GM12878 (cell line): ENCODE measurements at regions not wholly inside any gene's neighbourhood (a gene's known extent, or its start where the extent isn't known, plus 50 kb on each side); places are given as distances from the start of the nearest gene placed in this dataset.
"Not testable (repeated sequence)": the region's sequence is repeated elsewhere in the genome, so short reads cannot be mapped to it uniquely, and the experiment has no call there.

Experiments used
- ATAC-seq: fragments of 200-7000 bp; cut with Tn5 transposase; 3 replicates; pipeline ENCODE4 v1.9.1; 2020; ENCODE audit warnings: mild to moderate bottlenecking, moderate library complexity
- BruUV-seq: library from RNA; stranded (reverse); fragments of 400-500 nt; replicated peaks from 2 replicates; lab custom pipeline; 2021; lab: Mats Ljungman, UMichigan
- CTCF ChIA-PET: fragments of 300-600 bp; sonication (Branson Sonifier 250); formaldehyde crosslinking; extraction: SDS; loops from one replicate; lab custom pipeline; 2021; ENCODE audit warnings: inconsistent platforms; lab: Yijun Ruan, JAX
- POLR2A ChIA-PET: fragments of 350-600 bp; formaldehyde crosslinking; extraction: SDS; loops from one replicate; lab custom pipeline; 2021; ENCODE audit warnings: inconsistent platforms; lab: Charles Lee
- RAD21 ChIA-PET: fragments of 300-600 bp; sonication (Branson Sonifier 250); formaldehyde crosslinking; loops from one replicate; lab custom pipeline; 2023; ENCODE audit warnings: antibody characterized with exemption; ENCODE audit not compliant: unreplicated experiment; lab: Charles Lee
- SMC1A ChIA-PET: fragments of 300-600 bp; sonication (Branson Sonifier 250); formaldehyde crosslinking; loops from one replicate; lab custom pipeline; 2023; ENCODE audit not compliant: unreplicated experiment, uncharacterized antibody; lab: Charles Lee
- DNase-seq: peaks from one replicate; pipeline ENCODE4 v3.0.0-alpha.2; 2011; ENCODE audit warnings: low read depth, low spot score
- FAIRE-seq: peaks from 3 replicates; lab custom pipeline; 2011; peaks lifted over from hg19 to GRCh38; lab: Jason Lieb, UNC
- H2AFZ ChIP-seq: 2 replicates; pipeline ENCODE4 v1.6.0; 2011; ENCODE audit warnings: low read depth, low read length, control low read depth; ENCODE audit not compliant: control insufficient read depth
- H3K27ac ChIP-seq: 2 replicates; pipeline ENCODE4 v1.5.1; 2011; ENCODE audit warnings: control low read depth; ENCODE audit not compliant: control insufficient read depth, insufficient read depth
- H3K27me3 ChIP-seq, 2 experiments: replicated peaks in 1 of 2; 2 replicates each; pipeline versions ENCODE4 v1.6.0 to v1.6.1; 2011; ENCODE audit warnings: low read length in 1 of 2; ENCODE audit not compliant: control insufficient read depth in 2 of 2, insufficient read depth in 2 of 2
- H3K36me3 ChIP-seq, 2 experiments: 2 replicates each; pipeline ENCODE4 v1.5.1; 2011; ENCODE audit warnings: low read length in 1 of 2; ENCODE audit not compliant: control insufficient read depth in 2 of 2, insufficient read depth in 2 of 2
- H3K4me1 ChIP-seq: 2 replicates; pipeline ENCODE4 v1.6.1; 2011; ENCODE audit warnings: mild to moderate bottlenecking, low read length, moderate library complexity, mixed read lengths; ENCODE audit not compliant: control insufficient read depth, insufficient read depth
- H3K4me2 ChIP-seq: 2 replicates; pipeline ENCODE4 v1.6.0; 2011; ENCODE audit warnings: control low read depth; ENCODE audit not compliant: control insufficient read depth, insufficient read depth
- H3K4me3 ChIP-seq: fragments of 200-600 bp; sonication (generic); 2 replicates; pipeline ENCODE4 v1.5.1; 2016
- H3K79me2 ChIP-seq: 2 replicates; pipeline ENCODE4 v1.6.0; 2011; ENCODE audit warnings: low read length; ENCODE audit not compliant: control insufficient read depth, insufficient read depth
- H3K9ac ChIP-seq: 2 replicates; pipeline ENCODE4 v1.8.0; 2011; ENCODE audit warnings: low read length, control low read depth, mixed read lengths; ENCODE audit not compliant: control insufficient read depth, insufficient read depth
- H3K9me3 ChIP-seq: replicated peaks from 3 replicates; pipeline ENCODE4 v1.5.1; 2011; ENCODE audit warnings: mild to moderate bottlenecking, low read length; ENCODE audit not compliant: control insufficient read depth, insufficient read depth
- H4K20me1 ChIP-seq: 2 replicates; pipeline ENCODE4 v1.6.0; 2011; ENCODE audit not compliant: control insufficient read depth, insufficient read depth
- BMI1 ChIP-seq: fragments of 450-650 bp; IDR thresholded peaks from 2 replicates; pipeline ENCODE4 v1.6.1; 2016; ENCODE audit warnings: mild to moderate bottlenecking, moderate library complexity, borderline replicate concordance
- EZH2 ChIP-seq: IDR thresholded peaks from 2 replicates; pipeline ENCODE4 v1.6.1; 2012; ENCODE audit warnings: low read depth, mild to moderate bottlenecking, control low read depth, inconsistent platforms, low read length, borderline replicate concordance; ENCODE audit not compliant: control insufficient read depth
- WGBS: methylation state at CpG from one replicate; pipeline ENCODE4 v1.1.6; 2016; ENCODE audit warnings: low lambda C conversion rate; ENCODE audit not compliant: insufficient replicate concordance, insufficient coverage; ENCODE audit errors: missing lambda C conversion rate; 5-methylcytosine and 5-hydroxymethylcytosine counted together
- in situ Hi-C: fragments of 300-500 bp; cut with MboI; formaldehyde crosslinking; loops from 9 replicates; pipeline ENCODE4 v1.14.3; 2018; ENCODE audit warnings: mixed read lengths
- intact Hi-C: fragments of 100-400 bp; cut with micrococcal nuclease; formaldehyde crosslinking; loops from one replicate; pipeline ENCODE4 v1.14.2; 2022; ENCODE audit not compliant: unreplicated experiment

DNA sequence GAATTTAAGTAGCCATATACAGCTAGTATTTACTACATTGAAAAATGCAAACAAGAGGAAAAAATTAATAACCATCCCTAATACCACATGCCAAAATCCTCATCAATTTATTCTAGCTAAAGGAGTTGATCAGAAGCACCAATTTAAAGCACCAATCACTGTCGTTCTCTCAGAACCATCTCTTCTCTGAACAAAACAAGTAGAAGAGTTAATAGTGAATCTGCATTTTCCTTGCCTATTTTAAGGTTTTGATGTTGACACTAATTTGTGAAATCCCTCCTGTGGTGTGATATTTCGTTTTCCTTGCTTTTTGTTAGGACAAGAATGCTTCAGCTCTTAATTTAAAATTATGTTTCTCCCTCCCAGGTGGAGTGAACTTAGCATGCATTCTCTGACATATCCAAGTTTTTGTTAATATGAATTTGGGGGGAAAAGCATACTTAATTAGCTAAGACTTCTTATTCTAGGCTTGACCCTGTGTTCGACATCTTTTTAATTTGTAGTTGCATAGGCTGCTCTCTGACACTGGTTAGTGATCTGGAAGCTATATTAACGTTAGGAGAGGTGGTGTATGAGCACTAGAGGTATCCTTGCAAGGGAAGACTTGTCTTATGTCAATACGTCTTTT lies 122.0 kb downstream of the ANKRD30BL start:
- BruUV-seq, POLR2A ChIA-PET, H3K9me3 ChIP-seq, H3K79me2 ChIP-seq, H3K4me1 ChIP-seq, DNase-seq, H3K27me3 ChIP-seq, FAIRE-seq, H3K9ac ChIP-seq, H3K36me3 ChIP-seq, CTCF ChIA-PET, RAD21 ChIA-PET, H2AFZ ChIP-seq, ATAC-seq, SMC1A ChIA-PET, intact Hi-C loops, H3K4me3 ChIP-seq, in situ Hi-C loops, H3K4me2 ChIP-seq, H4K20me1 ChIP-seq, H3K27ac ChIP-seq: not testable (repeated sequence)
- peak; percentile 61 for TF ChIP-seq BMI1
- 16% methylated on average over 5 of the region's 5 CpGs for WGBS

DNA sequence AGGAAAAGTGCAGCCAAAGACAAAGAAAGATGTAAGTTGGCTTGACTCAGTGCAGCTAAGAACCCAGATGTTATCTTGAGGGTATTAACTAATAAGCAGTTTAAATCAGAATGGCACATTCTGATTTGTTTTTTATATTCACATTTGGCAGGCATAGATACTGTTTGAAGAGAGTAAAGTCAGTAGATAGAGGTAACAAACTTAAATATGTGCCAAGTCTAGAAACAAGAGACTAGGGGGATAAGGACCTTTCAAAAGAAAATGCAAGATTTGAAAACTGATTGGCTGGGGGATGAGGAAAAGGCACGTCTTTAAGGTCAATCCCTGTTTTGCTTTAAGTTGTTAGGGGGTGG lies 122.9 kb downstream of the ANKRD30BL start:
- ATAC-seq, H3K9me3 ChIP-seq, H3K4me2 ChIP-seq, FAIRE-seq, RAD21 ChIA-PET, CTCF ChIA-PET, H3K36me3 ChIP-seq, H3K27ac ChIP-seq, H3K79me2 ChIP-seq, H4K20me1 ChIP-seq, H3K4me3 ChIP-seq, H3K9ac ChIP-seq, POLR2A ChIA-PET, in situ Hi-C loops, H3K27me3 ChIP-seq, H3K4me1 ChIP-seq, intact Hi-C loops, BruUV-seq, SMC1A ChIA-PET, H2AFZ ChIP-seq, DNase-seq: not testable (repeated sequence)
- 0% methylated on average over 1 of the region's 1 CpG for WGBS
- 0 out of 2 replicates have a peak, but pooled peaks have one; percentile 64 for TF ChIP-seq EZH2
